MCF 10A (cell line): ENCODE measurements at regions not wholly inside any gene's neighbourhood (a gene's known extent, or its start where the extent isn't known, plus 50 kb on each side); places are given as distances from the start of the nearest gene placed in this dataset.

ENCODE experiments used
- BruUV-seq: library from RNA; stranded (reverse); fragments of 400-500 nt; replicated peaks from 2 replicates; lab custom pipeline; 2021; lab: Mats Ljungman, UMichigan
- CTCF ChIA-PET: fragments of 300-600 bp; sonication (Branson Sonifier 250); formaldehyde crosslinking; extraction: SDS; loops from one replicate; lab custom pipeline; 2021; ENCODE audit warnings: antibody characterized with exemption, inconsistent platforms; lab: Yijun Ruan, JAX
- POLR2A ChIA-PET: fragments of 300-600, 350-650 bp; sonication (Branson Sonifier 250); formaldehyde crosslinking; extraction: SDS; loops from one replicate; lab custom pipeline; 2020; ENCODE audit warnings: antibody characterized with exemption, inconsistent platforms; lab: Yijun Ruan, JAX
- DNase-seq: peaks from one replicate; pipeline ENCODE4 v3.0.0-alpha.2; 2018; ENCODE audit not compliant: unreplicated experiment
- H3K27ac Mint-ChIP-seq: one replicate; pipeline ENCODE4 v1.8.0; 2022; ENCODE audit warnings: mild to moderate bottlenecking, low read depth, mixed read lengths; ENCODE audit not compliant: unreplicated experiment
- H3K27me3 Mint-ChIP-seq: one replicate; pipeline ENCODE4 v1.8.0; 2022; ENCODE audit warnings: mixed read lengths; ENCODE audit not compliant: insufficient read depth, unreplicated experiment
- H3K36me3 Mint-ChIP-seq: one replicate; pipeline ENCODE4 v1.8.0; 2022; ENCODE audit warnings: mild to moderate bottlenecking, moderate library complexity, mixed read lengths; ENCODE audit not compliant: insufficient read depth, unreplicated experiment
- H3K4me1 Mint-ChIP-seq: one replicate; pipeline ENCODE4 v1.8.0; 2022; ENCODE audit warnings: mixed read lengths; ENCODE audit not compliant: insufficient read depth, unreplicated experiment
- H3K4me3 Mint-ChIP-seq: one replicate; pipeline ENCODE4 v1.8.0; 2022; ENCODE audit warnings: mild to moderate bottlenecking, moderate library complexity, mixed read lengths; ENCODE audit not compliant: unreplicated experiment
- H3K9me3 Mint-ChIP-seq: one replicate; pipeline ENCODE4 v1.8.0; 2022; ENCODE audit warnings: mixed read lengths; ENCODE audit not compliant: unreplicated experiment
- CTCF ChIP-seq: fragments of 200-600 bp; IDR thresholded peaks from one replicate; pipeline ENCODE4 v1.8.0; 2022; ENCODE audit warnings: antibody characterized with exemption, mild to moderate bottlenecking; ENCODE audit not compliant: unreplicated experiment
- intact Hi-C: fragments of 100-400 bp; cut with micrococcal nuclease; formaldehyde crosslinking; loops from 2 replicates; pipeline ENCODE4 v1.14.1; 2022

- no peak for TF ChIP-seq CTCF
- BruUV-seq, result no TSS peak
- H3K27me3 Mint-ChIP-seq, result no peaks in the 10 kb centered on the region
- no peak overlapping the region for H3K27ac Mint-ChIP-seq
- CTCF ChIA-PET, result interaction anchor here (0.7 to 0.9 kb wide), 2 partner anchors 755 to 1041 kb away, joined by 3 read pairs; no protein-coding TSS in a partner anchor
- H3K9me3 Mint-ChIP-seq, result peaks cover 10% of the 10 kb centered on the region
- no peak for DNase-seq
- POLR2A ChIA-PET, result interaction anchor here (1.2 kb wide), 1 partner anchor 10 kb away, joined by 3 read pairs; no protein-coding TSS in a partner anchor
- no peaks in the 10 kb centered on the region for H3K4me1 Mint-ChIP-seq
- intact Hi-C loops, result no loop called here
- no peak overlapping the region for H3K4me3 Mint-ChIP-seq
- H3K36me3 Mint-ChIP-seq, result no peaks in the 10 kb centered on the region
Observed at GRCh38 chr10:31728698-31729224, 199.9 kb downstream of the ARHGAP12 start.

- no peak overlapping the region for H3K4me3 Mint-ChIP-seq
- intact Hi-C loops, result no loop called here
- ChIA-PET POLR2A (no interaction called here), CTCF (interaction anchor here (0.6 to 0.7 kb wide), 2 partner anchors 984 to 1150 kb away, joined by 3 to 7 read pairs; no protein-coding TSS in a partner anchor)
- H3K4me1 Mint-ChIP-seq, result no peaks in the 10 kb centered on the region
- DNase-seq, result no peak
- H3K27me3 Mint-ChIP-seq, result no peaks in the 10 kb centered on the region
- no peaks in the 10 kb centered on the region for H3K36me3 Mint-ChIP-seq
- H3K27ac Mint-ChIP-seq, result no peak overlapping the region
- TF ChIP-seq CTCF, result no peak
- BruUV-seq, result no TSS peak
- H3K9me3 Mint-ChIP-seq, result peaks cover 10% of the 10 kb centered on the region
Observed at GRCh38 chr10:31725436-31725835, 203.2 kb downstream of the ARHGAP12 start.

- no peak for TF ChIP-seq CTCF
- intact Hi-C loops, result no loop called here
- no peak overlapping the region for H3K27ac Mint-ChIP-seq
- ChIA-PET POLR2A (no interaction called here), CTCF (no interaction called here)
- no peak for DNase-seq
- peaks cover 10% of the 10 kb centered on the region for H3K9me3 Mint-ChIP-seq
- H3K36me3 Mint-ChIP-seq, result no peaks in the 10 kb centered on the region
- no peak overlapping the region for H3K4me3 Mint-ChIP-seq
- H3K27me3 Mint-ChIP-seq, result no peaks in the 10 kb centered on the region
- BruUV-seq, result no TSS peak
- H3K4me1 Mint-ChIP-seq, result no peaks in the 10 kb centered on the region
Observed at GRCh38 chr10:31724296-31724695, 204.3 kb downstream of the ARHGAP12 start.

- ChIA-PET POLR2A (interaction anchor here (0.6 kb wide), 1 partner anchor 655 kb away, joined by 3 read pairs; no protein-coding TSS in a partner anchor), CTCF (no interaction called here)
- H3K36me3 Mint-ChIP-seq, result no peaks in the 10 kb centered on the region
- intact Hi-C loops, result no loop called here
- peaks cover 10% of the 10 kb centered on the region for H3K9me3 Mint-ChIP-seq
- no peak overlapping the region for H3K4me3 Mint-ChIP-seq
- H3K4me1 Mint-ChIP-seq, result no peaks in the 10 kb centered on the region
- no peaks in the 10 kb centered on the region for H3K27me3 Mint-ChIP-seq
- BruUV-seq, result no TSS peak
- TF ChIP-seq CTCF, result no peak
- H3K27ac Mint-ChIP-seq, result no peak overlapping the region
- no peak for DNase-seq
Observed at GRCh38 chr10:31723106-31723750, 205.4 kb downstream of the ARHGAP12 start.
